ENCODE measurements at regions not wholly inside any gene's neighbourhood (a gene's known extent, or its start where the extent isn't known, plus 50 kb on each side); places are given as distances from the start of the nearest gene placed in this dataset.

- TF ChIP-seq POLR2A (IDR thresholded peaks at IDR 0.05) (no peak), CTCF (IDR thresholded peaks at IDR 0.05) (no peak)
Observed at GRCh38 chr3:116947148-116947547, 237.6 kb downstream of the TUSC7 start.

Data from adrenal gland (tissue), 5 donors.